GM23338 (cell line): ENCODE measurements at regions not wholly inside any gene's neighbourhood (a gene's known extent, or its start where the extent isn't known, plus 50 kb on each side); places are given as distances from the start of the nearest gene placed in this dataset.
"Not testable (repeated sequence)": the region's sequence is repeated elsewhere in the genome, so short reads cannot be mapped to it uniquely, and the experiment has no call there.

Source experiments
- ATAC-seq: fragments of 200-7000 bp; cut with Tn5 transposase; 3 replicates; pipeline ENCODE4 v1.9.1; 2020
- DNase-seq: peaks from one replicate; pipeline ENCODE4 v3.0.0-alpha.2; 2015; ENCODE audit warnings: low spot score
- H2AFZ ChIP-seq: fragments of 200-600 bp; sonication (generic); 2 replicates; pipeline ENCODE4 v1.8.0; 2016; ENCODE audit warnings: antibody characterized with exemption, mild to moderate bottlenecking, moderate library complexity
- H3F3A ChIP-seq: fragments of 200-600 bp; sonication (generic); replicated peaks from 2 replicates; pipeline ENCODE4 v1.8.0; 2017; ENCODE audit warnings: antibody characterized with exemption, mixed run types, low read depth
- H3K27ac ChIP-seq: fragments of 200-600 bp; sonication (generic); 2 replicates; pipeline ENCODE4 v1.6.1; 2016; ENCODE audit warnings: low read depth
- H3K27me3 ChIP-seq: fragments of 200-600 bp; sonication (generic); 2 replicates; pipeline ENCODE4 v1.8.0; 2016; ENCODE audit warnings: mild to moderate bottlenecking, mixed run types, moderate library complexity; ENCODE audit not compliant: insufficient read depth
- H3K36me3 ChIP-seq: fragments of 200-600 bp; sonication (generic); 2 replicates; pipeline ENCODE4 v1.8.0; 2016; ENCODE audit warnings: mild to moderate bottlenecking; ENCODE audit not compliant: insufficient read depth
- H3K4me1 ChIP-seq: fragments of 200-600 bp; sonication (generic); 2 replicates; pipeline ENCODE4 v1.8.0; 2016; ENCODE audit warnings: mild to moderate bottlenecking, moderate library complexity; ENCODE audit not compliant: insufficient read depth
- H3K4me2 ChIP-seq: fragments of 200-600 bp; sonication (generic); 2 replicates; pipeline ENCODE4 v1.7.1; 2017; ENCODE audit warnings: mixed run types
- H3K4me3 ChIP-seq: fragments of 200-600 bp; sonication (generic); 2 replicates; pipeline ENCODE4 v1.6.1; 2016; ENCODE audit warnings: mixed run types
- H3K79me2 ChIP-seq: fragments of 200-600 bp; sonication (generic); replicated peaks from 2 replicates; pipeline ENCODE4 v1.8.0; 2017; ENCODE audit warnings: mild to moderate bottlenecking; ENCODE audit not compliant: insufficient read depth
- H3K9me2 ChIP-seq: fragments of 200-600 bp; sonication (generic); 2 replicates; pipeline ENCODE4 v1.8.0; 2017; ENCODE audit not compliant: insufficient read depth
- H4K20me1 ChIP-seq: fragments of 200-600 bp; sonication (generic); replicated peaks from 2 replicates; pipeline ENCODE4 v1.8.0; 2017; ENCODE audit warnings: mild to moderate bottlenecking; ENCODE audit not compliant: insufficient read depth
- H3K27ac Mint-ChIP-seq: 2 replicates; pipeline ENCODE4 v1.8.0; 2020; ENCODE audit warnings: inconsistent platforms, mild to moderate bottlenecking, moderate library complexity, mixed read lengths
- H3K27me3 Mint-ChIP-seq: 3 replicates; pipeline ENCODE4 v1.8.0; 2022; ENCODE audit warnings: low read depth, mild to moderate bottlenecking, moderate library complexity, mixed read lengths, inconsistent platforms; ENCODE audit not compliant: insufficient read depth, poor library complexity
- H3K36me3 Mint-ChIP-seq: 3 replicates; pipeline ENCODE4 v1.8.0; 2021; ENCODE audit warnings: low read depth, mild to moderate bottlenecking, inconsistent platforms, moderate library complexity, mixed read lengths
- H3K4me1 Mint-ChIP-seq: 3 replicates; pipeline ENCODE4 v1.8.0; 2020; ENCODE audit warnings: mild to moderate bottlenecking, inconsistent platforms, mixed read lengths
- H3K4me3 Mint-ChIP-seq: 3 replicates; pipeline ENCODE4 v1.8.0; 2021; ENCODE audit warnings: moderate library complexity, mild to moderate bottlenecking, inconsistent platforms, mixed read lengths
- H3K9me3 Mint-ChIP-seq: 3 replicates; pipeline ENCODE4 v1.8.0; 2020; ENCODE audit warnings: moderate library complexity, mild to moderate bottlenecking, inconsistent platforms, mixed read lengths
- ETS1 ChIP-seq: IDR thresholded peaks from 2 replicates; pipeline ENCODE4 v1.6.1; 2016; ENCODE audit warnings: antibody characterized with exemption
- EZH2 ChIP-seq: fragments of 200-600 bp; sonication (generic); IDR thresholded peaks from one replicate; pipeline ENCODE4 v1.8.0; 2017; ENCODE audit warnings: antibody characterized with exemption, mild to moderate bottlenecking, low read depth; ENCODE audit not compliant: unreplicated experiment
- EZH2phosphoT487 ChIP-seq: fragments of 200-600 bp; sonication (generic); IDR thresholded peaks from one replicate; pipeline ENCODE4 v1.8.1; 2018; ENCODE audit warnings: antibody characterized with exemption; ENCODE audit not compliant: unreplicated experiment
- JUNB ChIP-seq: IDR thresholded peaks from one replicate; pipeline ENCODE4 v1.6.1; 2016; ENCODE audit warnings: antibody characterized with exemption; ENCODE audit not compliant: unreplicated experiment
- STAT1 ChIP-seq: IDR thresholded peaks from one replicate; pipeline ENCODE4 v1.6.1; 2016; ENCODE audit warnings: antibody characterized with exemption; ENCODE audit not compliant: unreplicated experiment
- ZNF114 ChIP-seq: fragments of 250-450 bp; sonication (Bioruptor Pico); IDR thresholded peaks from 2 replicates; pipeline ENCODE4 v1.5.0; 2020; ENCODE audit warnings: mild to moderate bottlenecking, moderate library complexity
- ZNF331 ChIP-seq: fragments of 250-450 bp; sonication (Bioruptor Pico); IDR thresholded peaks from 2 replicates; pipeline ENCODE4 v1.5.0; 2020; ENCODE audit warnings: low read depth, mild to moderate bottlenecking, moderate library complexity
- ZNF462 ChIP-seq: fragments of 250-450 bp; sonication (Bioruptor Pico); IDR thresholded peaks from 2 replicates; pipeline ENCODE4 v1.5.0; 2020; ENCODE audit warnings: mild to moderate bottlenecking, moderate library complexity

- not testable (repeated sequence) for H3K4me1 Mint-ChIP-seq, H3K4me3 ChIP-seq, H3K27ac Mint-ChIP-seq, H3F3A ChIP-seq, H3K36me3 ChIP-seq, DNase-seq, H3K9me2 ChIP-seq, H3K27me3 ChIP-seq, H3K4me1 ChIP-seq, ATAC-seq, H4K20me1 ChIP-seq, H3K27ac ChIP-seq, H3K79me2 ChIP-seq, H3K27me3 Mint-ChIP-seq, H2AFZ ChIP-seq, H3K4me3 Mint-ChIP-seq, H3K4me2 ChIP-seq
- H3K9me3 Mint-ChIP-seq = peaks cover 22% of the 10 kb centered on the region
- peaks cover 11% of the 10 kb centered on the region for H3K36me3 Mint-ChIP-seq
Observed at GRCh38 chr4:186847429-186848131, 123.9 kb upstream of the FAT1 start.

GRCh38 chr4:186848437-186848836 lies 124.8 kb upstream of the FAT1 start:
- Histone ChIP-seq H2AFZ (no peak overlapping the region), H3K4me2 (no peak overlapping the region), H3K27ac (no peak overlapping the region), H3K4me3 (no peak overlapping the region), H4K20me1 (no peaks in the 10 kb centered on the region), H3K4me1 (no peaks in the 10 kb centered on the region), H3K27me3 (no peaks in the 10 kb centered on the region), H3K36me3 (no peaks in the 10 kb centered on the region), H3F3A (no peaks in the 10 kb centered on the region), H3K79me2 (no peaks in the 10 kb centered on the region), H3K9me2 (no peaks in the 10 kb centered on the region)
- Mint-ChIP-seq H3K4me1 (no peaks in the 10 kb centered on the region), H3K4me3 (no peak overlapping the region), H3K27me3 (no peaks in the 10 kb centered on the region), H3K9me3 (peaks cover 19% of the 10 kb centered on the region), H3K36me3 (peaks cover 11% of the 10 kb centered on the region), H3K27ac (no peak overlapping the region)
- TF ChIP-seq ZNF114 (CRISPR knock-in tag) (no peak), EZH2 (no peak), JUNB (no peak), STAT1 (no peak), ETS1 (no peak), ZNF331 (CRISPR knock-in tag) (no peak), ZNF462 (CRISPR knock-in tag) (no peak), EZH2phosphoT487 (no peak)
- ATAC-seq (no peak), DNase-seq (no peak)
